OCI-LY7 (cell line): ENCODE measurements at regions not wholly inside any gene's neighbourhood (a gene's known extent, or its start where the extent isn't known, plus 50 kb on each side); places are given as distances from the start of the nearest gene placed in this dataset.

ENCODE experiments used
- CTCF ChIP-seq: fragments of 200-600 bp; sonication (generic); conservative IDR thresholded peaks from 2 replicates; pipeline ENCODE4 v1.5.1; 2014; ENCODE audit warnings: mild to moderate bottlenecking, antibody characterized with exemption, low read length, moderate library complexity, mixed read lengths
- EZH2phosphoT487 ChIP-seq: fragments of 200-600 bp; sonication (generic); IDR thresholded peaks from 2 replicates; pipeline ENCODE4 v1.6.1; 2018; ENCODE audit warnings: low read depth, borderline replicate concordance, mild to moderate bottlenecking, mixed run types, antibody characterized with exemption, low read length, moderate library complexity, mixed read lengths

DNA sequence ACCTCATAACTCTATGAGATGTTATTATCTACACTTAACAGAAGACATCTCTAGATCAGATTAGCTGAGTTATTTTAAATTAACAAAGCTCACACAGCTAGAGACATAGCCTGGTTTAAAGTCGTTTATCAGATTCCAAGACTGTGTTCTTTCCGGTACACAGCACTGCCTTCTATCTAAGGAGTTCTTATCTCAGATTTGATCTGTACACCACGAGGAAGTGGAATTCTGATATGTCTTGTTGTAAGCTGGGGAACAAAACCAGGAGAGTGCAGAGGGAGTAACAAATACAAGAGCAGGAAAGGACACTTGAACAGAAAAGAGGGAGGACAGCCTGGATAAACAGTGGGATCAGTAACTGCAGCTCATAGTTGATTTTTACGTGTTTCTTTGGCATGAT, 61.7 kb upstream of the KCNMB2 start:
- no peak for TF ChIP-seq CTCF
- no peak for TF ChIP-seq EZH2phosphoT487
